Trophoblast cell (in vitro differentiated cells and primary cell): ENCODE measurements at regions not wholly inside any gene's neighbourhood (a gene's known extent, or its start where the extent isn't known, plus 50 kb on each side); places are given as distances from the start of the nearest gene placed in this dataset.
"Not testable (repeated sequence)": the region's sequence is repeated elsewhere in the genome, so short reads cannot be mapped to it uniquely, and the experiment has no call there.

Source experiments
- DNase-seq, 2 donors: peaks; one replicate each; pipeline ENCODE4 v3.0.0-alpha.2; 2016
- H2AFZ ChIP-seq: 2 replicates; pipeline ENCODE4 v1.6.1; 2013; ENCODE audit warnings: low read length, moderate library complexity, mild to moderate bottlenecking; ENCODE audit not compliant: insufficient read depth, poor library complexity
- H2AK5ac ChIP-seq: 2 replicates; pipeline ENCODE4 v1.6.1; 2013; ENCODE audit warnings: mild to moderate bottlenecking, low read length
- H2BK120ac ChIP-seq: 2 replicates; pipeline ENCODE4 v1.6.1; 2013; ENCODE audit warnings: low read length, mild to moderate bottlenecking, moderate library complexity; ENCODE audit not compliant: insufficient read depth, poor library complexity
- H2BK12ac ChIP-seq: 2 replicates; pipeline ENCODE4 v1.6.1; 2013; ENCODE audit warnings: mild to moderate bottlenecking, low read length, moderate library complexity
- H2BK5ac ChIP-seq: 2 replicates; pipeline ENCODE4 v1.6.1; 2013; ENCODE audit warnings: low read length, low read depth, moderate library complexity, mild to moderate bottlenecking; ENCODE audit not compliant: poor library complexity
- H3K14ac ChIP-seq: 2 replicates; pipeline ENCODE4 v1.6.1; 2013; ENCODE audit warnings: mild to moderate bottlenecking, low read length
- H3K18ac ChIP-seq: 2 replicates; pipeline ENCODE4 v1.6.1; 2013; ENCODE audit warnings: mild to moderate bottlenecking, low read length
- H3K23ac ChIP-seq: 2 replicates; pipeline ENCODE4 v1.6.1; 2013; ENCODE audit warnings: low read length
- H3K27ac ChIP-seq: 2 replicates; pipeline ENCODE4 v1.5.1; 2013; ENCODE audit warnings: low read depth, mild to moderate bottlenecking, inconsistent platforms, low read length, moderate library complexity
- H3K27me3 ChIP-seq: 2 replicates; pipeline ENCODE4 v1.6.1; 2013; ENCODE audit warnings: inconsistent platforms, mild to moderate bottlenecking, low read length, moderate library complexity; ENCODE audit not compliant: insufficient read depth
- H3K36me3 ChIP-seq, 2 experiments: 1 replicate in 1 of 2; 2 replicates in 1 of 2; pipeline ENCODE4 v1.6.1; 2013; ENCODE audit warnings: low read length in 2 of 2, mild to moderate bottlenecking in 2 of 2, moderate library complexity in 1 of 2; ENCODE audit not compliant: insufficient read depth in 2 of 2, control insufficient read depth in 1 of 2
- H3K4ac ChIP-seq: 2 replicates; pipeline ENCODE4 v1.6.1; 2013; ENCODE audit warnings: low read depth, mild to moderate bottlenecking, low read length, moderate library complexity
- H3K4me1 ChIP-seq, 2 experiments: 1 replicate in 1 of 2; 2 replicates in 1 of 2; pipeline ENCODE4 v1.6.1; 2013; ENCODE audit warnings: low read length in 2 of 2, mild to moderate bottlenecking in 2 of 2, moderate library complexity in 1 of 2; ENCODE audit not compliant: insufficient read depth in 2 of 2, control insufficient read depth in 1 of 2
- H3K4me2 ChIP-seq: 2 replicates; pipeline ENCODE4 v1.6.1; 2013; ENCODE audit warnings: inconsistent platforms, mild to moderate bottlenecking, low read length, moderate library complexity
- H3K4me3 ChIP-seq: 2 replicates; pipeline ENCODE4 v1.5.1; 2013; ENCODE audit warnings: mild to moderate bottlenecking, low read depth, low read length, inconsistent platforms
- H3K79me1 ChIP-seq: one replicate; pipeline ENCODE4 v1.6.1; 2013; ENCODE audit warnings: low read length
- H3K79me2 ChIP-seq: 2 replicates; pipeline ENCODE4 v1.6.1; 2013; ENCODE audit warnings: low read length, mild to moderate bottlenecking; ENCODE audit not compliant: control insufficient read depth, insufficient read depth, poor library complexity
- H3K9ac ChIP-seq: 2 replicates; pipeline ENCODE4 v1.6.1; 2013; ENCODE audit warnings: mild to moderate bottlenecking, low read length
- H3K9me3 ChIP-seq: 2 replicates; pipeline ENCODE4 v1.6.1; 2013; ENCODE audit warnings: low read depth, mild to moderate bottlenecking, control low read depth, inconsistent platforms, low read length; ENCODE audit not compliant: insufficient read depth
- H4K12ac ChIP-seq: 2 replicates; pipeline ENCODE4 v1.6.1; 2013; ENCODE audit warnings: low read depth, mild to moderate bottlenecking, low read length, moderate library complexity
- H4K8ac ChIP-seq: 2 replicates; pipeline ENCODE4 v1.6.1; 2013; ENCODE audit warnings: low read depth, mild to moderate bottlenecking, low read length, moderate library complexity
- H4K91ac ChIP-seq: one replicate; pipeline ENCODE4 v1.6.1; 2013; ENCODE audit warnings: low read depth, mild to moderate bottlenecking, low read length, moderate library complexity
- WGBS: extraction: QIAGEN DNeasy Blood & Tissue Kit; methylation state at CpG from one replicate; pipeline ENCODE4 v1.1.7; 2013; ENCODE audit warnings: missing lambda C conversion rate; ENCODE audit not compliant: insufficient read length, insufficient coverage; ENCODE audit errors: extremely low coverage; 5-methylcytosine and 5-hydroxymethylcytosine counted together

- H3K4me1 ChIP-seq: no peaks in the 10 kb centered on the region
- no peak overlapping the region for H2BK120ac ChIP-seq
- no peaks in the 10 kb centered on the region for H3K36me3 ChIP-seq
- H2AFZ ChIP-seq: no peak overlapping the region
- no peak overlapping the region for H2BK12ac ChIP-seq
- no peak overlapping the region for H3K4me3 ChIP-seq
- H3K27me3 ChIP-seq: no peaks in the 10 kb centered on the region
- H3K18ac ChIP-seq: no peak overlapping the region
- H2BK5ac ChIP-seq: no peak overlapping the region
- H3K79me1 ChIP-seq: no peaks in the 10 kb centered on the region
- no peak overlapping the region for H2AK5ac ChIP-seq
- no peak overlapping the region for H3K23ac ChIP-seq
- H3K9me3 ChIP-seq: no peaks in the 10 kb centered on the region
- DNase-seq: no peak
- H4K8ac ChIP-seq: no peak overlapping the region
- no peak overlapping the region for H3K9ac ChIP-seq
- no peak overlapping the region for H3K4me2 ChIP-seq
- WGBS: no CpG with 5 or more reads among the region's 1 CpG
- no peak overlapping the region for H3K4ac ChIP-seq
- H3K14ac ChIP-seq: no peak overlapping the region
- H4K91ac ChIP-seq: no peak overlapping the region
- no peak overlapping the region for H3K27ac ChIP-seq
- H3K79me2 ChIP-seq: no peaks in the 10 kb centered on the region
- H4K12ac ChIP-seq: no peak overlapping the region
Observed at GRCh38 chr4:27442146-27442545, 581.5 kb downstream of the STIM2 start.

GRCh38 chr4:27442661-27443060 lies 582.0 kb downstream of the STIM2 start:
- H3K14ac ChIP-seq, H2BK5ac ChIP-seq, H3K36me3 ChIP-seq, H4K12ac ChIP-seq, H4K8ac ChIP-seq, H3K27me3 ChIP-seq, H3K4me2 ChIP-seq, H2AK5ac ChIP-seq, H3K4me3 ChIP-seq, H3K4ac ChIP-seq, H3K18ac ChIP-seq, H2AFZ ChIP-seq, H4K91ac ChIP-seq, H2BK12ac ChIP-seq, H3K79me2 ChIP-seq, H3K27ac ChIP-seq, H3K23ac ChIP-seq, H3K4me1 ChIP-seq, H3K9me3 ChIP-seq, H2BK120ac ChIP-seq, H3K9ac ChIP-seq, H3K79me1 ChIP-seq: not testable (repeated sequence)
- DNase-seq: peak; percentile 43 to 61
- no CpG with 5 or more reads among the region's 4 CpGs for WGBS

- H2BK5ac ChIP-seq: no peak overlapping the region
Observed at GRCh38 chr4:27463816-27464215, 603.2 kb downstream of the STIM2 start.

GRCh38 chr4:27467351-27467750 lies 606.7 kb downstream of the STIM2 start:
- Histone ChIP-seq H3K79me2 (no peaks in the 10 kb centered on the region), H2BK5ac (no peak overlapping the region), H3K4me2 (no peak overlapping the region), H3K4me1 (no peaks in the 10 kb centered on the region), H2AK5ac (no peak overlapping the region), H2AFZ (no peak overlapping the region), H3K79me1 (no peaks in the 10 kb centered on the region), H3K14ac (no peak overlapping the region), H3K27me3 (no peaks in the 10 kb centered on the region), H4K12ac (no peak overlapping the region), H2BK120ac (no peak overlapping the region), H2BK12ac (no peak overlapping the region), H3K23ac (no peak overlapping the region), H3K4me3 (no peak overlapping the region), H4K8ac (no peak overlapping the region), H4K91ac (no peak overlapping the region), H3K9me3 (no peaks in the 10 kb centered on the region), H3K18ac (no peak overlapping the region), H3K36me3 (no peaks in the 10 kb centered on the region), H3K4ac (no peak overlapping the region), H3K27ac (no peak overlapping the region), H3K9ac (no peak overlapping the region)
- no peak for DNase-seq

More at GRCh38 chr4:27463816-27464215, 603.2 kb downstream of the STIM2 start:
- Histone ChIP-seq H3K4ac (no peak overlapping the region), H4K8ac (no peak overlapping the region), H3K9me3 (no peaks in the 10 kb centered on the region), H3K23ac (no peak overlapping the region), H3K27ac (no peak overlapping the region), H2AFZ (no peak overlapping the region), H3K36me3 (no peaks in the 10 kb centered on the region), H3K27me3 (no peaks in the 10 kb centered on the region), H3K4me3 (no peak overlapping the region), H3K4me1 (no peaks in the 10 kb centered on the region), H3K18ac (no peak overlapping the region), H3K14ac (no peak overlapping the region), H3K79me2 (no peaks in the 10 kb centered on the region), H4K12ac (no peak overlapping the region), H3K9ac (no peak overlapping the region), H2BK12ac (no peak overlapping the region), H3K4me2 (no peak overlapping the region), H2BK120ac (no peak overlapping the region), H3K79me1 (no peaks in the 10 kb centered on the region), H2AK5ac (no peak overlapping the region), H4K91ac (no peak overlapping the region)
- DNase-seq: peak; percentile 84
- no CpG with 5 or more reads among the region's 3 CpGs for WGBS
